HepG2 (cell line): ENCODE measurements at regions not wholly inside any gene's neighbourhood (a gene's known extent, or its start where the extent isn't known, plus 50 kb on each side); places are given as distances from the start of the nearest gene placed in this dataset.

Experiments
- KDM5A ChIP-seq: fragments of 200-600 bp; sonication (generic); IDR thresholded peaks from 2 replicates; pipeline ENCODE4 v1.7.0; 2018; ENCODE audit warnings: antibody characterized with exemption, mild to moderate bottlenecking, low read length, borderline replicate concordance
- PATZ1 ChIP-seq: sonication (generic); formaldehyde crosslinking; IDR thresholded peaks from 2 replicates; pipeline ENCODE4 v1.4.0; 2020; ENCODE audit warnings: missing genetic modification reagents
- PHF5A ChIP-seq: IDR thresholded peaks from one replicate; pipeline ENCODE4 v1.6.1; 2018; ENCODE audit warnings: low read depth, missing genetic modification reagents; ENCODE audit not compliant: unreplicated experiment
- POLR2A ChIP-seq, 2 experiments: IDR thresholded peaks; 2 replicates each; pipeline ENCODE4 v1.6.1; 2011; ENCODE audit warnings: low read depth in 2 of 2, low read length in 2 of 2, mild to moderate bottlenecking in 1 of 2, moderate library complexity in 1 of 2; ENCODE audit not compliant: insufficient read depth in 1 of 2
- SMC3 ChIP-seq: IDR thresholded peaks from 2 replicates; pipeline ENCODE4 v1.6.1; 2011; ENCODE audit warnings: low read length, improper control_type of control experiment
- ZMYM2 ChIP-seq: sonication (generic); formaldehyde crosslinking; IDR thresholded peaks from 2 replicates; pipeline ENCODE4 v1.8.0; 2022; ENCODE audit warnings: mild to moderate bottlenecking, missing genetic modification reagents
- ZNF274 ChIP-seq: sonication (generic); formaldehyde crosslinking; IDR thresholded peaks from 2 replicates; pipeline ENCODE4 v1.5.1; 2020; ENCODE audit warnings: mild to moderate bottlenecking, missing genetic modification reagents
- TF ChIP-seq, protein P1 (sequence below): sonication (generic); formaldehyde crosslinking; IDR thresholded peaks from 2 replicates; pipeline ENCODE4 v1.5.0; 2020; ENCODE audit warnings: mild to moderate bottlenecking, missing genetic modification reagents, moderate library complexity

GRCh38 chr5:5919411-5919810 lies 458.9 kb downstream of the MED10 start:
- TF ChIP-seq SMC3 (no peak), POLR2A (IDR thresholded peaks at IDR 0.05; ENCODE audit: insufficient read depth in 1 of 2, low read depth in 2 of 2, low read length in 2 of 2) (no peak), ZMYM2 (CRISPR knock-in tag) (no peak), ZNF274 (CRISPR knock-in tag) (no peak), PATZ1 (CRISPR knock-in tag) (no peak), PHF5A (CRISPR knock-in tag) (no peak), KDM5A (no peak)
- TF ChIP-seq, protein P1, sequence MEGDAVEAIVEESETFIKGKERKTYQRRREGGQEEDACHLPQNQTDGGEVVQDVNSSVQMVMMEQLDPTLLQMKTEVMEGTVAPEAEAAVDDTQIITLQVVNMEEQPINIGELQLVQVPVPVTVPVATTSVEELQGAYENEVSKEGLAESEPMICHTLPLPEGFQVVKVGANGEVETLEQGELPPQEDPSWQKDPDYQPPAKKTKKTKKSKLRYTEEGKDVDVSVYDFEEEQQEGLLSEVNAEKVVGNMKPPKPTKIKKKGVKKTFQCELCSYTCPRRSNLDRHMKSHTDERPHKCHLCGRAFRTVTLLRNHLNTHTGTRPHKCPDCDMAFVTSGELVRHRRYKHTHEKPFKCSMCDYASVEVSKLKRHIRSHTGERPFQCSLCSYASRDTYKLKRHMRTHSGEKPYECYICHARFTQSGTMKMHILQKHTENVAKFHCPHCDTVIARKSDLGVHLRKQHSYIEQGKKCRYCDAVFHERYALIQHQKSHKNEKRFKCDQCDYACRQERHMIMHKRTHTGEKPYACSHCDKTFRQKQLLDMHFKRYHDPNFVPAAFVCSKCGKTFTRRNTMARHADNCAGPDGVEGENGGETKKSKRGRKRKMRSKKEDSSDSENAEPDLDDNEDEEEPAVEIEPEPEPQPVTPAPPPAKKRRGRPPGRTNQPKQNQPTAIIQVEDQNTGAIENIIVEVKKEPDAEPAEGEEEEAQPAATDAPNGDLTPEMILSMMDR (CRISPR knock-in tag): no peak
